Neural progenitor cell (in vitro differentiated cells): ENCODE measurements at regions not wholly inside any gene's neighbourhood (a gene's known extent, or its start where the extent isn't known, plus 50 kb on each side); places are given as distances from the start of the nearest gene placed in this dataset.

ENCODE experiments used
- CTCF ChIP-seq: fragments of 200-600 bp; sonication (generic); IDR thresholded peaks from 2 replicates; pipeline ENCODE4 v1.5.1; 2017; ENCODE audit warnings: antibody characterized with exemption, mild to moderate bottlenecking
- EZH2 ChIP-seq: fragments of 200-600 bp; sonication (generic); IDR thresholded peaks from 2 replicates; pipeline ENCODE4 v1.6.1; 2017; ENCODE audit warnings: antibody characterized with exemption, mild to moderate bottlenecking, moderate library complexity
- EZH2phosphoT487 ChIP-seq: fragments of 200-600 bp; sonication (generic); IDR thresholded peaks from 2 replicates; pipeline ENCODE4 v1.6.1; 2017; ENCODE audit warnings: antibody characterized with exemption

GRCh38 chr5:176169393-176170063 is 68.7 kb upstream of the SIMC1 start:
- no peak for TF ChIP-seq CTCF
- no peak for TF ChIP-seq EZH2
- TF ChIP-seq EZH2phosphoT487: no peak
